Pancreas (tissue), 10 donors: ENCODE measurements at regions not wholly inside any gene's neighbourhood (a gene's known extent, or its start where the extent isn't known, plus 50 kb on each side); places are given as distances from the start of the nearest gene placed in this dataset.

Source experiments
- ATAC-seq, 4 donors: fragments of 200-7000 bp; cut with Tn5 transposase; one replicate each; pipeline versions ENCODE4 v1.8.0 to v1.9.1; 2020; ENCODE audit warnings: mild to moderate bottlenecking in 4 of 4, moderate library complexity in 4 of 4
- DNase-seq, 6 donors: peaks; one replicate each; pipeline ENCODE4 v3.0.0-alpha.2; 2020
- FAIRE-seq: peaks from 2 replicates; lab custom pipeline; 2012; peaks lifted over from hg19 to GRCh38; lab: Jason Lieb, UNC
- H3K27ac ChIP-seq, 4 donors: fragments of 200-600 bp; sonication (generic); 1 replicate in 3 of 4; 2 replicates in 1 of 4; pipeline versions ENCODE4 v1.5.0 to v1.8.0; 2020
- H3K27me3 ChIP-seq, 4 donors: fragments of 200-600 bp; one replicate each; pipeline ENCODE4 v1.8.0; 2021
- H3K36me3 ChIP-seq, 3 donors: fragments of 200-600 bp; sonication (generic) in 1 of 3; one replicate each; pipeline versions ENCODE4 v1.5.0 to v1.8.0; 2020 to 2021
- H3K4me1 ChIP-seq, 3 donors: fragments of 200-600 bp; one replicate each; pipeline ENCODE4 v1.8.0; 2021
- H3K4me3 ChIP-seq, 4 donors: fragments of 200-600 bp; sonication (generic) in 2 of 4; one replicate each; pipeline versions ENCODE4 v1.5.0 to v1.8.0; 2020 to 2021
- H3K9me3 ChIP-seq, 4 donors: fragments of 200-600 bp; one replicate each; pipeline ENCODE4 v1.8.0; 2021
- CTCF ChIP-seq, 4 donors: fragments of 200-600 bp; sonication (generic) in 3 of 4; IDR thresholded peaks; one replicate each; pipeline versions ENCODE4 v1.5.0 to v1.8.0; 2021; ENCODE audit warnings: antibody characterized with exemption in 4 of 4
- WGBS, 2 donors: extraction: QIAGEN DNeasy Blood & Tissue Kit; methylation state at CpG; one replicate each; pipeline ENCODE4 v1.1.7; 2013; 5-methylcytosine and 5-hydroxymethylcytosine counted together
- intact Hi-C, 3 donors: fragments of 100-400 bp; cut with DNase I; formaldehyde crosslinking; loops; one replicate each; pipeline versions ENCODE4 v1.11.1 to v1.14.2; 2022
- donor health status: healthy with polysubstance abuse.
- donor health status: DM: no; HTN: no; CAD: no; lungs with moderate emphysema.
- donor health status: DM: no; HTN: no; CAD: no.
- donor health status: control.
- donor health status: control.
- donor health status: Bipolar disorder and iron deficiency.
- donor health status: DM: yes; HTN: yes; CAD: no.
- donor health status: DM: no; HTN: no; CAD: no.
- donor health status: DM: no; HTN: no; CAD: no.
- donor health status: DM: yes; HTN: yes; CAD: no.

GRCh38 chr21:28193189-28193588 is 799.5 kb downstream of the LTN1 start:
- Histone ChIP-seq H3K9me3 (no peaks in the 10 kb centered on the region), H3K27me3 (no peaks in the 10 kb centered on the region), H3K4me1 (no peaks in the 10 kb centered on the region), H3K36me3 (no peaks in the 10 kb centered on the region), H3K27ac (no peak overlapping the region), H3K4me3 (no peak overlapping the region)
- 44 to 68% methylated on average over 2 of the region's 2 CpGs for WGBS, 2 donors
- TF ChIP-seq CTCF (IDR thresholded peaks at IDR 0.05), result no peak
- ATAC-seq, result no peak
- DNase-seq, result no peak
- intact Hi-C loops, result no loop called here
- no peak for FAIRE-seq

GRCh38 chr21:28186604-28187003 is 806.1 kb downstream of the LTN1 start:
- intact Hi-C loops, result no loop called here

GRCh38 chr21:28181730-28182129 is 810.9 kb downstream of the LTN1 start:
- Histone ChIP-seq H3K36me3 (no peaks in the 10 kb centered on the region), H3K4me1 (no peaks in the 10 kb centered on the region), H3K4me3 (no peak overlapping the region), H3K27ac (no peak overlapping the region), H3K9me3 (no peaks in the 10 kb centered on the region), H3K27me3 (no peaks in the 10 kb centered on the region)
- intact Hi-C loops, result no loop called here
- FAIRE-seq (no peak), DNase-seq (no peak), ATAC-seq (no peak)
- TF ChIP-seq CTCF (IDR thresholded peaks at IDR 0.05), result no peak
- WGBS, 2 donors, result 85 to 90% methylated on average over 4 of the region's 4 CpGs

More at GRCh38 chr21:28186604-28187003, 806.1 kb downstream of the LTN1 start:
- Histone ChIP-seq H3K36me3 (no peaks in the 10 kb centered on the region), H3K27ac (no peak overlapping the region), H3K4me1 (no peaks in the 10 kb centered on the region), H3K27me3 (no peaks in the 10 kb centered on the region), H3K9me3 (no peaks in the 10 kb centered on the region), H3K4me3 (no peak overlapping the region)
- DNase-seq, result no peak
- no peak for TF ChIP-seq CTCF (IDR thresholded peaks at IDR 0.05)
- FAIRE-seq, result no peak
- no peak for ATAC-seq

- H3K27ac ChIP-seq, result no peak overlapping the region
- no peaks in the 10 kb centered on the region for H3K27me3 ChIP-seq
- ATAC-seq (no peak), FAIRE-seq (no peak), DNase-seq (no peak)
- H3K4me3 ChIP-seq, result no peak overlapping the region
- intact Hi-C loops, result no loop called here
- H3K9me3 ChIP-seq, result no peaks in the 10 kb centered on the region
- no peaks in the 10 kb centered on the region for H3K36me3 ChIP-seq
- no peaks in the 10 kb centered on the region for H3K4me1 ChIP-seq
- no peak for TF ChIP-seq CTCF (IDR thresholded peaks at IDR 0.05)
Observed at GRCh38 chr21:28179136-28179535, 813.5 kb downstream of the LTN1 start.

- H3K4me1 ChIP-seq, result no peaks in the 10 kb centered on the region
- H3K27ac ChIP-seq, result no peak overlapping the region
- ATAC-seq (no peak), DNase-seq (no peak), FAIRE-seq (no peak)
- no peaks in the 10 kb centered on the region for H3K27me3 ChIP-seq
- intact Hi-C loops, result no loop called here
- no peaks in the 10 kb centered on the region for H3K36me3 ChIP-seq
- no peaks in the 10 kb centered on the region for H3K9me3 ChIP-seq
- WGBS, 2 donors, result 69% methylated on average over 1 of the region's 1 CpG
- no peak for TF ChIP-seq CTCF (IDR thresholded peaks at IDR 0.05)
- H3K4me3 ChIP-seq, result no peak overlapping the region
Observed at GRCh38 chr21:28177124-28177523, 815.6 kb downstream of the LTN1 start.
